KMS-11 (cell line): ENCODE measurements at regions not wholly inside any gene's neighbourhood (a gene's known extent, or its start where the extent isn't known, plus 50 kb on each side); places are given as distances from the start of the nearest gene placed in this dataset.
"Not testable (repeated sequence)": the region's sequence is repeated elsewhere in the genome, so short reads cannot be mapped to it uniquely, and the experiment has no call there.

Source experiments
- H2AFZ ChIP-seq: fragments of 200-600 bp; sonication (generic); 2 replicates; pipeline ENCODE4 v1.6.1; 2016; ENCODE audit warnings: antibody characterized with exemption, mixed run types, low read depth
- H3K27ac ChIP-seq: fragments of 200-600 bp; sonication (generic); 2 replicates; pipeline ENCODE4 v1.6.1; 2016; ENCODE audit warnings: mild to moderate bottlenecking, mixed run types
- H3K27me3 ChIP-seq: fragments of 200-600 bp; sonication (generic); 2 replicates; pipeline ENCODE4 v1.6.1; 2017; ENCODE audit warnings: mild to moderate bottlenecking, low read depth, mixed run types, moderate library complexity; ENCODE audit not compliant: insufficient read depth
- H3K36me3 ChIP-seq: fragments of 200-600 bp; sonication (generic); 2 replicates; pipeline ENCODE4 v1.6.1; 2017; ENCODE audit warnings: mild to moderate bottlenecking, mixed run types; ENCODE audit not compliant: insufficient read depth
- H3K4me1 ChIP-seq: fragments of 200-600 bp; sonication (generic); 2 replicates; pipeline ENCODE4 v1.6.1; 2016; ENCODE audit warnings: mild to moderate bottlenecking, low read depth, mixed run types; ENCODE audit not compliant: poor library complexity, severe bottlenecking
- H3K4me2 ChIP-seq: fragments of 200-600 bp; sonication (generic); 2 replicates; pipeline ENCODE4 v1.7.0; 2016; ENCODE audit warnings: mild to moderate bottlenecking, mixed run types
- H3K4me3 ChIP-seq: fragments of 200-600 bp; sonication (generic); IDR thresholded peaks from 2 replicates; pipeline ENCODE4 v1.6.1; 2017; ENCODE audit warnings: low read depth, low read length, mixed read lengths; ENCODE audit not compliant: insufficient read depth
- H3K79me2 ChIP-seq: fragments of 200-600 bp; sonication (generic); 2 replicates; pipeline ENCODE4 v1.6.1; 2016; ENCODE audit warnings: low read depth, mixed run types; ENCODE audit not compliant: insufficient read depth
- H3K9ac ChIP-seq: fragments of 200-600 bp; sonication (generic); 2 replicates; pipeline ENCODE4 v1.6.1; 2016; ENCODE audit warnings: mild to moderate bottlenecking, mixed run types
- H4K20me1 ChIP-seq: fragments of 200-600 bp; sonication (generic); 2 replicates; pipeline ENCODE4 v1.6.1; 2016; ENCODE audit warnings: mild to moderate bottlenecking, mixed run types; ENCODE audit not compliant: insufficient read depth
- CTCF ChIP-seq: fragments of 200-600 bp; sonication (generic); conservative IDR thresholded peaks from 2 replicates; pipeline ENCODE4 v1.6.1; 2017; ENCODE audit warnings: low read depth, mild to moderate bottlenecking, antibody characterized with exemption, low read length, moderate library complexity, mixed read lengths

DNA sequence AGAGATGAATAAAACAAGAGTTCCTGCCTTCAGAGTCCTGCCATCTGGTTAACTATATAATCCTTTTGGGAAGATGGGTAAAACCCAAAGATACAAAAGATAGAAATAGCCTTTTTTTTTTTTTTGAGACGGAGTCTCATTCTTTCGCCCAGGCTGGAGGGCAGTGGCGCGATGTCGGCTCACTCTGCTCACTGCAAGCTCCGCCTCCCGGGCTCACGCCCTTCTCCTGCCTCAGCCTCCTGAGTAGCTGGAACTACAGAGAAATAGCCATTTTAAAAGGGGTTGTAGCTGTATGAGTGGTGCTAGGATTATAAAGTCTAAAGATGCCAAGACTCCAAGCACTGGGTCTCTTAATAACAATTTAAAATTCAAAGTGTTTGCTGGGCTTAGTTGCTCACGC, 97.2 kb downstream of the KDR start:
- Histone ChIP-seq H3K27me3 (no peaks in the 10 kb centered on the region), H3K4me2 (no peak overlapping the region), H3K4me1 (no peaks in the 10 kb centered on the region), H3K9ac (no peak overlapping the region), H4K20me1 (no peaks in the 10 kb centered on the region), H2AFZ (no peak overlapping the region), H3K36me3 (no peaks in the 10 kb centered on the region), H3K27ac (no peak overlapping the region), H3K4me3 (no peak overlapping the region), H3K79me2 (no peaks in the 10 kb centered on the region)
- TF ChIP-seq CTCF, result no peak

DNA sequence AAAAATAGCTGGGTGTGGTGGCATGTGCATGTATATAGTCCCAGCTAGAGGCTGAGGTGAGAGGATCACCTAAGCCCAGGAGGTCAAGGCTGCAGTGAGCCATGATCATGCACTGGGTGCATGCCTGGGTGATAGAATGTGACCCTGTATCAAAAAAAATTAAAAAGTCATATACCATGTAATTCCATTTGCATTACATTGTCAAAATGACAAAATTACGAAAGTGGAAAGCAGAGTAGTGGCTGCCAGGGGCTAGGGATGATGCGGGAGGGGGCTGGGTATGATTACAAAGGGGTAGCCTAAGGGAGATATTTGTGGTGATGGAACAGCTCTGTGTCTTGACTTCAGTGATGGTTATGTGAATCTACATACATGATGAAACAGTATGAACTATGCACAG, 97.8 kb downstream of the KDR start:
- no peak overlapping the region for H3K4me3 ChIP-seq
- no peak overlapping the region for H2AFZ ChIP-seq
- no peaks in the 10 kb centered on the region for H3K36me3 ChIP-seq
- TF ChIP-seq CTCF, result no peak
- no peaks in the 10 kb centered on the region for H3K79me2 ChIP-seq
- H3K27me3 ChIP-seq, result no peaks in the 10 kb centered on the region
- H3K9ac ChIP-seq, result no peak overlapping the region
- H3K4me2 ChIP-seq, result no peak overlapping the region
- H4K20me1 ChIP-seq, result no peaks in the 10 kb centered on the region
- no peaks in the 10 kb centered on the region for H3K4me1 ChIP-seq
- no peak overlapping the region for H3K27ac ChIP-seq

DNA sequence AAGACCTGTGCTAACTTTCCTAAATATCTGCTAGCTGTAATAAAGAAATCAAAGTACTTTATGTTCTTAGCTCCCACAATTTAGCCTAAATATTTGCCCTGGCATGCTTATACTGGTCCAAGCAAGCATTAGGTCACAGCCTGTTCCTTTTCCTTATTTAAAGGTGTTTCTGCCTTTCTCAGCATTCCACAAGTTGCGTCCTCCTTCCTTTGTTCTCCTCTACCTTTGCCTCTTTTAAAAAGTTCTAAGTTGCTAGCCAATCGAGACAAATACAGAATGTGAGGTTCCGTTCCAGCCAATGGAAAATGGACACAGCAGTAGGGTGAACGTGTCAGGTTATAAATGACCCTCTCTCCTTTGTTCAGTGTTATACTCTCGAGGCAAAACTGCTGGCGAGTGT, 99.9 kb downstream of the KDR start:
- H4K20me1 ChIP-seq, H3K9ac ChIP-seq, H3K4me1 ChIP-seq, H2AFZ ChIP-seq, H3K27me3 ChIP-seq, H3K36me3 ChIP-seq, H3K4me3 ChIP-seq, H3K27ac ChIP-seq, H3K79me2 ChIP-seq, H3K4me2 ChIP-seq: not testable (repeated sequence)

GRCh38 chr4:55023030-55023429, 102.4 kb downstream of the KDR start:
- H3K4me3 ChIP-seq, result no peak overlapping the region
- no peak overlapping the region for H3K27ac ChIP-seq
- no peak for TF ChIP-seq CTCF
- H3K4me1 ChIP-seq, result peaks cover 16% of the 10 kb centered on the region
- H3K36me3 ChIP-seq, result no peaks in the 10 kb centered on the region
- no peaks in the 10 kb centered on the region for H4K20me1 ChIP-seq
- H3K27me3 ChIP-seq, result no peaks in the 10 kb centered on the region
- H3K4me2 ChIP-seq, result no peak overlapping the region
- H3K9ac ChIP-seq, result no peak overlapping the region
- H3K79me2 ChIP-seq, result no peaks in the 10 kb centered on the region
- no peak overlapping the region for H2AFZ ChIP-seq

DNA sequence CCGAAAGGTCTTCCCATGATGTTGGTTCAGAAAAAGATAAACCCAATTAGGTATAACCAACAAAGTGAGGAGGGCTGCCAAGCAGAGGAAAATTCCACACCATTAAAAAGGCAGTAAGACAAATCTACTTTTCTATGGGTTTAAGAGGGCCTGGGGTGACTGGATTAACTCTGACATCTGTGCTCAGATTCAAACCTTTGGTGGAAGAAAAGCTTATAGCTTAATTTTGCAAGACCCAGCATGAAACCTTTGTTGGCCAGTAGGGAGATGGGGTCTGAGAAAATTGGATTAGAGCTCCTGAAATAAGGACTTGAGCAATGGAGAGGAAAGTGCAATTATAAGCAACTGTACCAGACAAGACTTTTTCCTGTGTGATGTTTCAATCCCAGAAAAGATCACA, 104.2 kb downstream of the KDR start:
- Histone ChIP-seq H3K79me2 (no peaks in the 10 kb centered on the region), H3K27me3 (no peaks in the 10 kb centered on the region)
- no peak for TF ChIP-seq CTCF

More for the DNA sequence above, 104.2 kb downstream of the KDR start:
- Histone ChIP-seq H3K9ac (no peak overlapping the region), H3K36me3 (no peaks in the 10 kb centered on the region), H3K4me2 (no peak overlapping the region), H2AFZ (no peak overlapping the region), H3K4me3 (no peak overlapping the region), H4K20me1 (no peaks in the 10 kb centered on the region), H3K4me1 (peaks cover 31% of the 10 kb centered on the region), H3K27ac (no peak overlapping the region)
